Uterus (tissue), 2 donors: ENCODE measurements at regions not wholly inside any gene's neighbourhood (a gene's known extent, or its start where the extent isn't known, plus 50 kb on each side); places are given as distances from the start of the nearest gene placed in this dataset.

Experiments
- CTCF ChIP-seq, 4 experiments: fragments of 200-600 bp in 2 of 4; fragments of 450-650 bp in 2 of 4; sonication (generic) in 2 of 4; IDR thresholded peaks; one replicate each; pipeline ENCODE4 v1.5.1; 2016 to 2019; ENCODE audit warnings: antibody characterized with exemption in 4 of 4, mild to moderate bottlenecking in 2 of 4, moderate library complexity in 1 of 4
- POLR2A ChIP-seq, 2 donors: fragments of 450-650 bp; IDR thresholded peaks; one replicate each; pipeline ENCODE4 v1.6.1; 2016; ENCODE audit warnings: antibody characterized with exemption in 2 of 2, mild to moderate bottlenecking in 1 of 2, moderate library complexity in 1 of 2

- TF ChIP-seq POLR2A (IDR thresholded peaks at IDR 0.05) (no peak), CTCF (IDR thresholded peaks at IDR 0.05) (no peak)
Observed at GRCh38 chrX:17262123-17262522, 112.9 kb upstream of the NHS start.
